HUDEP-2 (cell line): ENCODE measurements at regions not wholly inside any gene's neighbourhood (a gene's known extent, or its start where the extent isn't known, plus 50 kb on each side); places are given as distances from the start of the nearest gene placed in this dataset.

ENCODE experiments used
- DNase-seq, 76 experiments: peaks; one replicate each; lab custom pipeline; 2025; ENCODE audit not compliant: unreplicated experiment in 76 of 76; lab: John Stamatoyannopoulos, UW

- DNase-seq: no peak
Measured at GRCh38 chr1:4033713-4034112, 133.6 kb upstream of the C1orf174 start.

GRCh38 chr1:4034318-4034887, 134.3 kb upstream of the C1orf174 start:
- DNase-seq: no peak

GRCh38 chr1:4044967-4045366, 144.9 kb upstream of the C1orf174 start:
- DNase-seq: no peak

DNA sequence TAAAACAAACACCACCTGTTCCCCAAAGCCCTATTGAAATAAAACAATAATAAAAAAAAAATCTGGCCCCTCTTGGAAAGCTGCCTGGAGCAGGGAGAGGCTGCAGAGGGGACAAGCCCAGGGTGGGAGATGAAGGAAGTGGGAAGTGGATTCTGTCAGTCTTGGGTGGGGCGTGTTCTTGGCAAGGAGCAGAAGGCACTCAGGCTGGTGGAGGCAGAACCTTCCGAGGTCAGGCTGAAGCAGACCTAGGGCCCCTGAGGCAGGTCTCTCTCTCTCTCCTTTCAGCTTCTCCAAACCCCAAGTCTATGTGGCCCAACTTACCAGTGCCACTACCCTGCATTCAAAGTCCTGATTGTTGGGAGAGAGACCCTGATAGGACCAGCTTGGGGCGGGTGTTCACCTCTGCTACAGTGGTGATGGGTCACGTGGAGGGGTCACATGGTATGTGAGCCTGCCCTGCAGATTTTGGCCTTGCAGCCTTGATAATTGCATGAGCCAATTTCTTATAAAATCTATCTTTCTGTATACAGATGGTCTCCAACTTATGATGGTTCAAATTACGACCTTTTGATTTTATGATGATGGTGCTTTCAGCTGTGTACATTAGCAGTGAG, 145.4 kb upstream of the C1orf174 start:
- no peak for DNase-seq

GRCh38 chr1:4046836-4047461, 146.9 kb upstream of the C1orf174 start:
- no peak for DNase-seq

DNA sequence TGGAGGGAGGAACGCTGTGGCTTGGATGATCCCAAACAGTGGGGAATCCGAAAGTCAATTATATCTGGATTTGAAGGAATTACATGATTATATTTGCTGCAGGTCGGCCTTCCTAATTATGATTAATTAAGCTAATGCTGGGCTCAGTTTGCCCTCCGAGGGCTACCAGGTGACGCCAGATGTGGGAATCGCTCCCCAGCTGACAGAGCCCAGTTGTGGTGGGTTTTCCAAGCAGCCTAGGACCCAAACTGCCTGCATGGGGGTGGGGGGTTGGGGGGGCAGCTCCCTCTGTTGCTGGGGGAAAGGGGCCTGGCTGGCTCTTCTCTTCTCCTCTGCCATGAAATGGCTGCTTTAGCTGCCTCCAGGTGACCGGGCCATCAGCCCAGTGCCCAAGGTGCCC, 147.6 kb upstream of the C1orf174 start:
- DNase-seq: no peak

DNA sequence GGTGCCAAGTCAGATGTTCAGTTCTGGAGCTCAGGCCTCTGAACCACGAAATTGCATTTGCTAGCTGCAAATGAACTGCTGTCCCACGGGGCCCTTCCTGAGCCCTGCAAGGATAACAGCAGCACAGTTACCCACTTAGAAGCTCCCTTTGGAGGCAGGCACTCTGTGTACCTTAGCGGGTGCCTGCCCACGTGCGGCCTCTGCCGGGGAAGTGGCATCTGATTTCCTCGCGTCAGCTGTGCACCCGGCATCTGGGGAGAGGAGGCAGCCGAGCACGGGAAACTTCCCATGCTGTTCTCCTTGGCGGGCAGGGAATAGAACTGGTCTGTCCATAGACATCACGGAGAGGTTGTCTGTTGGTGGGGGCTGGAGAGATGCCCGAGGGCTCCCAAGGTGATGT, 148.0 kb upstream of the C1orf174 start:
- DNase-seq: no peak

- no peak for DNase-seq
Measured at GRCh38 chr1:4048921-4049320, 148.8 kb upstream of the C1orf174 start.

- DNase-seq: no peak
Measured at GRCh38 chr1:4050998-4051397, 150.9 kb upstream of the C1orf174 start.

- no peak for DNase-seq
Measured at GRCh38 chr1:4052657-4053056, 152.6 kb upstream of the C1orf174 start.

GRCh38 chr1:4053160-4053748, 153.2 kb upstream of the C1orf174 start:
- DNase-seq: no peak

- no peak for DNase-seq
Measured at GRCh38 chr1:4053774-4054173, 153.7 kb upstream of the C1orf174 start.

DNA sequence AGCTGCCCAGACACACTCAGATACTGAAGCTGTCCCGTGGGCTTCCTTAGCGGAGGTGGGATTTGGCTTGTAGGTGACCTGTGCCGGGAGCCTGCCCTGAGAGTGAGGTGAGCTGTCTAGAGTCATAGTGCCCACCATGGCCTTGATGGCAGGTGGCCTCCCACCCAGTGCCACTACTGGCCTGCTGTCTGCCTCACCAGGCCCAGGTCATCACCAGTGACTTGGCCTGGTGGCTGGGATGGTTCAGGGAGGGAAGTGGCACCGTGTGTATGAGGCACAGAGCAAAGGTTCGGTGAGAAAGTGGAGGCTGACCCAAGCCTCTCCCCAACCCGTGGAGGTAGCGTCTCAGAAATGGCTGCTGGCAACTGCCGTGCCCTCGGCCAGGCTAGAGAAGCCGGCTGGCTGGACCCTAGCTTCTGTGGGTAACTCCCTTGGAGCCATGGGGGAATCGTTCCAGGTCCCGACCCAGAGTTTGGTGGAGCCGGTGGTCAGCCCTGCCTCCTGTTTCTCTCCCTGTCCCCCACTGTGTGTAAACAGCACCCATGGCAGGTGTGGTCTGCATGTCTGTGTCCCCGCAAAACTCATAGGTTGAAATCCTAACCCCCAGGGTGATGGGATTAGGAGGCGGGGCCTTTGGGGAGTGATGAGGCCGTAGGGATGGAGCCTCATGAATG, 155.4 kb upstream of the C1orf174 start:
- no peak for DNase-seq

GRCh38 chr1:4056422-4056821, 156.3 kb upstream of the C1orf174 start:
- no peak for DNase-seq

- no peak for DNase-seq
Measured at GRCh38 chr1:4056989-4057388, 156.9 kb upstream of the C1orf174 start.

DNA sequence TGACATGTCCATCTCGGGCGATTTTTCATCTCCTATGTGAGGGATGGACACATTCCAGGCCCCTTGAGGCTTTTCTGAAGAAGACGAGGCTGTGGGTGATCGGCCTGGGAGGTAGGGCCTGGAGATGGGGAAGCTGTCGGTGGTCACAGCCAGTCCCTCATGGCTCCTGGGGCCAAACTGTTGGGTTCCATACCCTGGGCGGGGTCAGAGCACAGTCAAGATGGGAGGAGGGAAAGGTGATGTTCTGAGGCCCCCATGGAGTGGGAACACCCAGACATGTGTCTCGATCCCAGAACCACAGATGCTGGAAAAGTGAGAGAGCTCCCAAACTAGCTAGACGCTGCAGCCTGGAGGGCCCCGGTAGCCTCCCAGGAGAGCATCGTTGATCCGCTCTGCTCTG, 157.5 kb upstream of the C1orf174 start:
- no peak for DNase-seq

DNA sequence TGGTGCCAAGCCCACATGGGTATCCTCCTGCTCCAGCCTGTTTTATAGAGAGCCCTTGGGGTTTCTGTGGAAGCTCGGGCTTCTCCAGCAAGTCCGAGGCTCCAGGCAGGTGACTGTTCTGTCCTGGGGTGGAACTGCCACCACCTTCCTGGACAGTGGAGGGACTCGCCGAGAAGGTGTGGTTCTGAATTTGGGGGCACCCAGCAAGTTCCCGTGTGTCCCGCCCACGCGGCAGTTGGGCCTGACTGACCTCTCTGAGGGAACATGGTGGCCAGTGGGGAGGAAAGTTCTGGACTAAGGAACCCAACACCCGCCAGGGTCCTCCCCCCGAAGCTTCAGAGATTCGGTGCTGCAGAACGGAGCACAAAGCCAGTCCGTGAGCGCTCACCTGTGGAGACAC, 158.1 kb upstream of the C1orf174 start:
- DNase-seq: no peak

DNA sequence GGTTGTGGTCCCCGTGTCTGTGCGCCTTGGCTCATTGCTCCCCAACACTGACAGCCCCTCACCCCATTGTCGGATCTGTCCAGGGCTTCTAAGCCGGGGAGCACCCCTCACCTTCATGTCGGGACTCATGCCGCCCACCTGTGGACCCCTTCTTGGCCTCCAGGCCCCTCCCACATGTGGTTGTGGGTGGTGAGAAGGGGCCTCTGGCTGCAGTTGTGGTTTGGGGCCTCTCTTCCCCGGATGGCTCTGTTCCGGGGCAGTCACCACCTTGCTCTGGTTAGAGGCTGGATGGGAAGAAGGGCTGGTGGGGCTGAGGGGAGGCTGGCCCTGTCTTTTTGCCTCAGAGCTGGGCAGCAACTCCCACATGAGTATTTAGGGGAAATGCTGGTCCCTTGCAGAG, 158.6 kb upstream of the C1orf174 start:
- no peak for DNase-seq

- no peak for DNase-seq
Measured at GRCh38 chr1:4059270-4059669, 159.2 kb upstream of the C1orf174 start.

DNA sequence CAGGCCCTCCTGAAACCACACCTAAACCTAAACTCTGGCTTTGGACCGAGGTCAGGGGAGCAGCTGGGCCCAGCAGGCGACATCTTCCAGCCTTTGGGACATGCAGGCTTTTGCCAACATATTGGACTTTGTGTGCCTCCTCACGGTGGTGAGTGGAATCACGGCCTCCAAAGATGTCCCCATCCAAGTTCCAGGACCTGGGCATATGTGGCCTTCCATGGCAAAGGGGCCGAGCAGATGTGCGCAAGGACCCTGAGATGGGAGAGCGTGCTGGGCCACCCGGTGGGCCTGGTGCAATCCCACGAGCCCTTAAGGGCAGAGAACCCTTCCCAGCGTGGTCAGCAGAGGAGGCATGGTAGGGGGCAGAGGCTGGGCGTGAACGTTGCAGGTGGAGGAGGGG, 160.8 kb upstream of the C1orf174 start:
- no peak for DNase-seq

DNA sequence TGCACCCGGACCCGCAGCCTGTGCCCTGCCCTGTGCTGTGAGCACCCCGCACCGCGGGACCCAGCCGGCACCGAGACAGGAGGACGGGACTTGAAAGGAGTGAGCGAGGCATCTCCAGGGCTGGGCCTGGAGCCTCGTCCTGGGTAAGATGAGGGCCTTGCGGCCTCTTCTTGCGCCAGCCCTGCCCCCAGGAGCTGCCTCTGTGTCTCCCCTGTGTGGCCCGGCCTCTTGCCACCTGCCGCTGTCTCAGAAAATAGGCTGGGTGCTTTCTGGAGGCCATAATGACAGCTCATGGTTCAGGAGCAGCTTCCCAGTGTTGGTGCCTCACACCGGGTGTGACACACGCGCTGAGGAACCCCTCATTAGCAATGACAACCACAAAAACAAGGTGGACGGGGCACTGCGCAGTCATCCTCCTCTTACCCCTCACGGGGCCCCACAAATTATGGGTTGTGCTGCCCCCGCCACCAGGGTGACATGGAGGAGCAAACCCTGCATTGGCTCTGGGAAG, 161.5 kb upstream of the C1orf174 start:
- no peak for DNase-seq
